ENCODE measurements at regions not wholly inside any gene's neighbourhood (a gene's known extent, or its start where the extent isn't known, plus 50 kb on each side); places are given as distances from the start of the nearest gene placed in this dataset.

DNA sequence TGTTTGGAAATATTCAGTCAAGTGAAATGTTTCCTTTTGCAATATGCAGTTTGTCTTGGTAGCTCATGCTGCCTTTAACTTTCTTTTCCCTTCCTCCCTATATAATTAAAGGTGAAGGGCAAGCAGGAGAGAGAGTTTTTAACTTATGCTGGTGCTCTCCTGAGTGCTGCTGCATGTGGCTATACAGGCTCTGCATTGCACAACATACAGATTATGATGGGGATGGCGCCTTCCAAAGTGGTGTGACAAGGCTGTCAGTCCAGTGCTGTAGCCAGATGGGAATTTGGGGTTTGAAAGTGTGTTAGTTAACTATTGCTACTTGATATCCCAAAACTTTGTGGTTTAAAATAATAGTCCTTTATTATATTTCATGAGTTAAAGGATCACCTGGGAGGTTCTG is 199.0 kb downstream of the ATP23 start:
- DNase-seq, result no peak

DNA sequence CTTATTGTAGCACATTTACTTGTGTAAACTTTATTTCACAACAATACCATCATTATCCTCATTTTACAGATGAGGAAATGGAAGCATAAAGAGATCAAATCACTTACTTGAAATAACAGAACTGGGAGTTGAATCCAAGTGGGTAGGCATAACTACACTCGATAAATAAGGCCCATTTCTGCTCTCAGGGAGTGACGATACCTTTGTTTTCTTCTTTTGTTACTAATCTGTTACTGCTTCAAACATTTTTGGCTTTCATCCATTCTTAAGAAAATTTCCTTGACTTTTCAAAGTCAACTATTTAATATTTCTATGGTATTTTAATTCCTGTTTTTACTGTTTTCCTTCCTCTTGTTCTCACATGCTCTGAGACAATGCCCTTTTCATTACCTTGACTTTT is 201.6 kb downstream of the ATP23 start:
- DNase-seq, result no peak

DNA sequence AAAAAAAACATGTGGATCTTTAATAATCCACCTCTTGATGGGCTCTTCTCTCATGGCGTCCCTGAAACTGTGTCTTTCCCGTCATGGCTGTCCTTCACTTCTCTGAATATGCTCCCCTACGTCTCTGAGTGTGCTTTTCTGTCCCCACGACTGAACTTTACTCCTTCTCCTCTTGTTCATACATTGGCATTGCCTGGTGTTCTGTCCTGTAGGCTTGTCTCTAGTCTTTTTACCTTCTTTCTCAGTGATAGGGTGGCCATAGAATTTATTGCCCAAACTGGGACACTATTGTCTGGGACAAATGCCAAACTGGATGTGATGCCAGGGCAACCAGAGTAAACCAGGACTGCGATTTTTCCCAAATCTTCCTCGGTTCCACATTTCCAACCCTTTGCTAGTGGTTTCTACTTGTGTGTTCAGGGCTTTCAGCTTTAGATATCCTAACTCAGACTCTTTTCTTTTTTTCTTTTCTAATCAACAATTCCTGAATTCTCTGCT is 202.2 kb downstream of the ATP23 start:
- no peak for DNase-seq

DNA sequence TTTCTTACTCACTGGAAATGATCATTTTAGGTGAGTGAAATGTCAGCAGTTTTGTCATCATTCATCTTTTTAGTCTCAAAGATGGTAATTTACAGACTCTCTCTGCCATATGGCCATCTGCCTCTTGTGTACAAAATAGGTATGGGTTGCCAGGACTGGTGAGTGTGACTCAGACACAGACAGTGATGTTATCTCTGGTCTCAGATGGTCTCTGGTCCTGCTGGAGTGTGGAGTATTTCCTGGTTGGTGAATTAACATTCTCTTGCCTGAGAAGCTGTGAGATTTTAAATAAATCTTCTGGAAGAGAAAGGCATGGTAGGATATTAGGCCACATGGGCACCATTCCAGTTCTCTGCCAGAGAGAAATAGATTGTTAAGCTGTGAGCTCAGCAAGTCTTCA is 207.0 kb downstream of the ATP23 start:
- peak; percentile 53 for DNase-seq

DNA sequence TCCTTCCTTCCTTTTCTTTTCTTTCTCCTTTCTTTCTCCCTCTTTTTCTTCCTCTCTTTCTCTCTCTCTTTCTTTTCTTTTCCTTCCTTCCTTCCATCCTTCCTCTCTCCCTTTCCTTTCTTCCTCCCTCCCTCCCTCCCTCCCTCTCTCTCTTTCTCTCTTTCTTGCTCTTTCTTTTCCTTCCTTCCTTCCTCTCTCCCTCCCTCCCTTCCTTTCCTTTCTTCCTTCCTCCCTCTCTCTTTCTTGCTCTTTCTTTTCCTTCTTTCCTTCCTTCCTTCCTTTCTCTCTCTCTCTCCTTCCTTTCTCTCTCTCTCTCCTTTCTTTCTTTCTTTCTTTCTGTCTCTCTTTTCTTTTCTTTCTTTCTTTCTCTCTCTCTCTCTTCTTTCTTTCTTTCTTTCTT is 207.6 kb downstream of the ATP23 start:
- DNase-seq, result no peak

DNA sequence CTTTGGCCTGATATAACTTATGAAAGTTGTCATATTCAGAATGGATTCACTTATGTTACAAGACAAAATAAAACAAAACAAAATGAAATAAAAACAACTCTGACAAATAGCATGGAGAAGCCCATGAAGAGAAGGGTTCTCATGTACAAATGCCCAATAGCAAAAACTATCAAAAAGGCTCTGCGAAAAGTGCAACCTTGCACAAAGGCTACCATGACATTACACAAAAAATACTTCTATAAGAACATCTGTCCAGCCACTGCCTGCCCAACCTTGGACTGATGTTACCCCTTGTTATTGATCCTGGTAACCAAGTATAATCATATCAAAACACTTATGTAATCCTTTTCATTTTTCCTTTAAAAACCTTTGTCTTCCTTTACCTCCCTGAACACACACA is 213.0 kb downstream of the ATP23 start:
- DNase-seq, result no peak

DNA sequence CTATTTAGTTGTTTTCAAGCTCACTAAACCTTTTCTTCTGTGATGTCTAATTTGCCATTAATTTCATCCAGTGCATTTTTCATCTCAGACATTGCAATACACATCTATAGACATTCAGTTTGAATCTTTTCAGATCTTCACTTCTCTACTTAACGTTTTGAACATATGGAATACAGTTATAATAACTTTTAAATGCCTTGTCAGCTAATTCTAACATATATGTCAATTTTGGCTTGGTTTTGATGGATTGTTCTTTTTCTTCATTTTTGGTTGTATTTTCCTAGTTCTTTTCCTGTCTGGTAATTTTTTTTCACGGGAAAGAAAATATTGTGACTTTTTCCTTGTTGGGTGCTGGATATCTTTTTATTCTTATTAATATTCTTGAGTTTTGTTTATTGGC is 215.3 kb downstream of the ATP23 start:
- no peak for DNase-seq

DNA sequence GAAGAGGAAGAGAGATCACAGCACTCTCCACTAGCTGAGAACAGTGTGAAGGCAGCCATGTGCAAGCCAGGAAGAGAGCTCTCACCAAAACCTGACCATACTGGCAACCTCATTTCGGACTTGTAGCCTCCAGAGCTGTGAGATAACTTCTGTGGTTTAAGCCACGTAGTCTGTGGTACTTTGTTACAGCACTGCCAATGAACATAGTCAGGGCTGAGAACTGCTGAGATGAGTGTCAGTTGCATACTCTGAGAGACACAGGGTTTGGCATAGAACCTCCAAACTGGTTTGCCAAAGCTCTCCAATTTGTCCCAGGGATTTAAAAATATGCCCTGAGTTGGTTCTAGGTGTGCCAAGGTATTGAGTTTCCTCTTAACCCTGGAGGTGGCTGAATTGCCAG is 218.6 kb downstream of the ATP23 start:
- no peak for DNase-seq

DNA sequence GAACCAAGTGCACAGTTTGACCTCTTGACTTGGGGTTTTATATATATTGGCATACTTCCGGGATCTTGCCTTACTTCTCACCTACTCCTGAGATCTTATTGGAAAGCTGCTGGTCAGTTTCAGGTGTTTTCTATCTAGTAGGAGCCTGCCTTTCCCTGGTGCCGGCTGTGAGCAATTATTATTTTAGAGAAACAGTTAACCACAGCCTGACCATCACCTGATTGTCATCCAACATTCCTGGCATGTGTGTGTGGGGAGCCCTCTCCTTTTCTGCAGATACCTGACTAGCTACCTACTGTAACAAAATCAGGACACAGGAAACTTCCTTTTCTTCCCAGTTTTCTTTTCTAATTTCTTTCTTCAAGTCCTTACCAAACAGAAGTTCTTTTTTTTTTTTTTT is 220.4 kb downstream of the ATP23 start:
- DNase-seq, result no peak

DNA sequence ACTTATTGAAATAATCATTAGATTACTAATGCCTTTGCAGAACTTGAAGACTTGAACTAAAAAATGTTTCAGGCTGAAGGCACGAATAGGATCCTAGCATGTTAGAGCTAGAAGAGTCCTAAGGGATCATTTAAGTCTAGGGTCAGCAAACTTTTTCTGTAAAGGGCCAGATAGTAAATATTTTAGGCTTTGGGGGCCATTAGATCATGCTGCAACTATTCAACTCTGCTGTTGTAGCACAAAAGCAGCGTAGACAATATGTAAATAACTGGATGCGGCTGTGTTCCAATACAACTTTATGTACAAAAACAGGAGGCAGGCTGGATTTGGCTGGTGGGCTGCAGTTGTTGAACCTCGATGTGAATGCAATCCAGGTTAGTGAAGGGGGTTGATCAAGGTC is 221.7 kb downstream of the ATP23 start:
- no peak for DNase-seq

DNA sequence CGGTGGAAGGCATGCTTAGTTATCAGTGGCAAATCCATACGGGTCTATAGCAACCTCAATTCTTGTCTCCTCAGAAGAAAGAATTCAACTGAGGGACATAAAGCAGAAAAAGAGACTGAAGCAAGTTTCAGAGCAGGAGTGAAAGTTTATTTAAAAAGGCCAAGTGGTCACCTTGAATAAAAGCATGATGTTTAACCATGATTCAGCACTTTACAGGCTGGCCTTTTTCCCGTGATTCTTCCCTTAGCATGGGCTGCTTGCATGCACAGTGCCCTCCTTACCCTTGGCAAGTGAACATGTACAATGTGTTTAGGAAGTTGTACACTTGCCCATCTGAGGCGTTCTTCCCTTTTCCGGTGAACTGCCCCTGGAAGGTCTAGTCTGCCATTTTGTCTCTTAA is 225.3 kb downstream of the ATP23 start:
- no peak for DNase-seq

DNA sequence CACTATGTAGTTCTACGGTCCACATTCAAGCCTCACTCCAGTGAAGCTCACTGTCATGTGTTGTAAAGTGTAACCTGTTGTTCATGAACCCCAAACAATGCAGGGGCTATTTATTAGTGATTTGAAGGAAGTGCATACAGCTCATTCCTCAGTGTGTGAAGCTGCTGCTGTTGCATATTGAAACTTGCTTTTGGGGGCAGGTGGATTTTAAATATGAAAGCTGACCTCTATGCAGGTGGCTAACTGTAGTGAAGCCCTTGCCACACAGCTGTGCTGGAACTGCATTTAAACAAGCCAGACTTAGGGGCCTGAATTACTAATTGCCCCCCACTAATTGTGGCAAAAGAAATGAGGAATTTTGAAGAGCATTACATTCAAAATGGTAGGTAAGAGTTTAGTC is 226.3 kb downstream of the ATP23 start:
- no peak for DNase-seq

DNA sequence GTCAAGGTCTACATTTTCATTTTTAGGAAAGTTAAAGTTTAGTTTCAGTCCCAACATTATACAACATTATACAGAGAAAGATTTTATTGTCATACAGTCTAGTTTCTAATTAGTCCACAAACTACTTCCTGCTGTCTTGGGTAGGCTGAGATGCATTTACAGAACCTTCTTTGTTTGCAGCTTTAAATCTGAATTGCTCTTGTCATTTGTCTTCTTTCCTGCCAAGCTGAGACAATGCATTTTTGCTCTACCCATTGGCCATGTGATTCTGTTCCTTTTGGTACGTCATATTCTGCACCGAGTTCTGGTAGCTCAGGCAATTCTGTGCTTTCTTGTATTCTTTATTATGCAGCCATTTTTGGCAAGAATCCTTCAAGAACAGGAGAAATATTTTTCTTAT is 228.5 kb downstream of the ATP23 start:
- DNase-seq, result no peak

DNA sequence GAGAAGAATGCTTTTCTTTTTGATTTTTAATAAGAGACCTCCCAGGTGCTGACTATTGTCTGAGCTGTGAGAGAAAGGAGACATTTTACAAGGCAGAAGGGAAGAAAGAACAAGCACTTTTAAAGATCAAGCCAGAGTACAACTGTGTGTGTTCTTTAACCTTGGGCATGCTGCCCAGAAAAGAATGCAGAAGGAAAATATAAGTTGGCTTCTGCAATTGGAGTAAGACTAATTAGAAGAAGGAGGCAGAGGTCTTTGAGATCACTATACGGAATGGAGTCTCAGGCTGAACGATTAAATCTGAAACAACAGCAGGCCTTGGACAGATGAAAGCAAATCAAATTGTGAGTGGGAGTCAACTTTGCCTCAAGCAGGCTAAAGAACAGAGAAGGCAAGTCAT is 230.5 kb downstream of the ATP23 start:
- no peak for DNase-seq

DNA sequence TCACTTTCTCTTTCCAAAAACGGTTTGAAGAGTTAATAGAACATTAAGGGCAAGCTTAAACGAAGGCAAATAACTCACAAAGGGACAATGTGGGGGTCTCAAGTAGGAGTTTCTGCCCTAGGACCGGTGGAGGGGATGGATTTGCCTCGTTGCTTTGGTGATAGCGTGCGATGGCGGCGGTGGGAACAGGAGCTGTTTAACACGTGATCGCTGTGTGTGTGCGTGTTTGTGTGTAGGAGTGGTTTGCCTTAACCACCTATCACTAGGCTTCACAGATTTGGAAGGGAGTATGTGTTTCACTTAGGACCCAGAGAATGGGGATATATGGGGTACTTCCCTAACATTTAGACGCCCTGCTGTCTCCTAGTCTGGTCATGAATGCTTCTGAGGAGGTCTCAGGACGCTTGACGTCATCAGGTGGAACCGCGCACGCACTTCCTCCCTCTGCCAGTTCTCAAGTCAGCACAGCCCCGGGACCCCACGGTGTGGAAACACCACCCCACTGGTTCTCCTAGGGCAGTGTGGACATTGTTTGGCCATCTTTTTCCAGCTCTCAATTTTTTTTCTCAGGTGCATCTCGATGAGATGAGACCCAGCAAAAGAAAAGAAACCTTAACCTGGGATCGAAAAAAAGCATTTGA is 231.2 kb downstream of the ATP23 start:
- no peak for DNase-seq

DNA sequence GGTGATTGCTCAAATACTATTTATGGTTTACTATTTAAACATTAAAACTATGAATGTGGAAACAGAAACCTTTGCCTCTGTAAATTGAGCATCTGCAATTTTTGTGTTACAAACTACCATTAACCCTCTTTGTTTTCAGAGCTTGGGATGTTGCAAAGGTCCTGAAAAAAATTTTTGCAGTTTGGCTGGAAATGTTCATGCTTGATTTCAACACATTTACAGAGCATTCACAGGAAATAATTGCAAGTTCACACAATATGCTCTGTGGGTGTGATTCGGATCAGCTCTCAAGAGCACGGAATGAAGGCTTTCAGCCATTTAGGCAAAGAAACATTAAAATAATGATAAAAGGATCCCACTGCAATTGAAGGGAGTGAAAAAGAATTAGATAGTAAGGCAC is 232.9 kb downstream of the ATP23 start:
- DNase-seq, result no peak

DNA sequence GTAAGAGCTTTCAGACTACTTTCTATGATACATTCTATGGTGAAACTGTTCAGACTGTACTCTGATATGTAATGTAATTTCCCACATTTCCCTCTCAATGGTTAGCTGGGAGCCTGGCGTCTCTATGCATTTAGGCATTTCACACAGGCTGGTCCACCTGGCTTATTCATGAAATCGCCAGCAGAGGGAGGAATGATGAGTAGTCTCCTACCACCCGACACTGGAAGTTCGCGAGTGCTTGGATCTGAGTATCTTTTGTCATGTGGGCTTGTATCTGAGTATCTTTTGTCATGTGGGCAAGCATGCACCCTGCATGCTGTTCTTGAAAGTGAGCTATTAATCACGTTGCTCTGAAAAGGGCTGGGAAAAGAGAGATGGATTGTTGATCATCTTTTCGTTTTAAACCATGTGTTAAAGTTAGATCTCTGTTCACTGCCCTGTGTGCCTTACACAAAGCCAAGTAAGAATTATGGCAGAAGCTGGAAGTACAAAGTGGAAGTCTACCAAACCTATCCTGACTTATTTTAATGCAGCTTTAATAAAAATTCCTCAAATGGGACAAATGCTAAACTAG is 235.0 kb downstream of the ATP23 start:
- DNase-seq, result no peak

DNA sequence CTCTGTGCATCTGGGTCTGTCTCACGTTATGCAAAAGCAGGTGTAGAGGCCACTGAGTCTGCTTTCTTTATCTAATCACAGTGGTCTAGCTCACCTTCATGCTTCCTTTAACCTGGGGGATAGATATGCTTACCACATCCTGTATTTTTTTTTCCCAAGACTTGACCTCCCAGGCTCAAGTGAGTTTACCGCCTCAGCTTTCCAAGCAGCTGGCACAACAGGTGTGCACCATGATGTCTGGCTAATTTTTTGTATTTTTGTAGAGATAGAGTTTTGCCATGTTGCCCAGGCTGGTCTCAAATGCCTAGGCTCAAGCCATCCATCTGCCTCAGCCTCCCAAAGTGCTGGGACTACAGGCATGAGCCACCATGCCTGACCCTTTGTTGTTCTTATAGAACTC is 236.0 kb downstream of the ATP23 start:
- no peak for DNase-seq

DNA sequence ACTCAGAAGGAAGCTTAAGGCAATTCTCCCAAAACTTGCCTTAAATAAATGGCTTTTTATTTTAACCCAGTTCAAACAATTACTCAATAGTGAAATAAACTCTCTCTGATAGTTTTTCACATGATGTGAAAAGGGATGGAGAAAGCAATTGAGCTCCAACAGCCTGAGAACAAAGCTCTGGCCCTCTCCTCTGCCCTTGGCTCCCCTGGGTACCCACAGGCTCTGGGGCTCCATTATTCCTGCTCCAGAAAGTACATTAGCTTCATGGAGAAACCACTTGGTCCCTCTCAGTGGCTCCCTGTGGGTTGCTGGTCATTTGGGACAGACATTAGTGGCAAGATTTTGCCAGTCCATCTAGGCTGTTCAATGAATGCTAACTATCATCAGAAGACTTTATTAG is 242.8 kb downstream of the ATP23 start:
- no peak for DNase-seq

DNA sequence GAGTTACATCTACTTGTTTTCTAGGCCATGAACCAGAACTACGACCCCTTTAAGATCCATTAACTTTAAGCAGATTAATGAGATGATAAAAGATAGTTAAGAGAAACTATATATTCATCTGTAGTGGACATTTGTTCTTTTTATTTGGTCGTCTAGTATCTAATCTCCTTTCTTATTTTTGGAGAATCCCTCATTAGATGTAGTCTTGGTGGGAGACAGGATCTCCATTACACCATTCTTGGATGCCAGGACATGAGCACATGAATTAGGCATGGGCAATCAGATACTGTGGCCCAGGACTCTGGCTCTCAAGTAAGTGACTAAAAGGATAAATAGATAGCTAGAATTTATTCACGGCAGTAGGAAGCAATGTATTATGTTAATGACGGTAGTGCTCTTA is 245.0 kb downstream of the ATP23 start:
- no peak for DNase-seq

DNA sequence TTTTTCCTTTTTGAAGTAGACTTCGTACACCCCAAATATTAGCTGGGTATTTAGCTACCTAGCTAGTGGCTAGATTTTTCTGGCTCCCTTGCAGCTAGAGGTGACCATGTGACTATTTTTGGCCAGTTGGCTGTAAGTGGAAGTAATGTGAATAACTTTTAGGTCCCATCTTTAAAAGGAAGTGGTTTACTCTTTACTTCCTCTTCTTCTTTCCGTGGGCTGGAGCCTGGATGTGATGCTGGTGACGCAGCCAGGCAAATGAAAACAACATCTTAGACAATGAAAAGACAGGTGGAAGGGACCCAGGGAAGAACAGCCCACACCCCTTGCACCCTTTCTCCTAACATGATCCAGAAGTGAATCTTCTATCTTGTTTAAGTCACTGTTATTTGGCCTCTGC is 245.5 kb downstream of the ATP23 start:
- DNase-seq, result no peak

DNA sequence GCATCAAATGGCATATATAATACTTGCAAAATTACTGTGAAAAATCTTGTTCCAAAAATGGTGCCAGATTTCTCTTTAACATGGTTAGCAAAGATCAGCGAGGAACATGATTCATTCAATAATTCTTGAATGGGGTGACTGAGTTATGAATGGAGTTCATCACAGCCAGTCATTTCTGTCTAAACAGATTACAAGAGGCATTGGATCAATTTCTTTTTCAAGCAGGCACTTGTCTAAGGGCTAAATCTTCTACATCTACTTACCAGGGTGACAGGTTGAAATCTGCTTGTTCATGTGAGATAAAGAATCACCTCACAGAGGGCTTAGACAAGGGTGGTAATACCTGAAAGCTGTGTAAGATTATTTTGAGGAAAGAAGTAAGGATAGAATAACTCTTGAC is 247.7 kb downstream of the ATP23 start:
- no peak for DNase-seq

DNA sequence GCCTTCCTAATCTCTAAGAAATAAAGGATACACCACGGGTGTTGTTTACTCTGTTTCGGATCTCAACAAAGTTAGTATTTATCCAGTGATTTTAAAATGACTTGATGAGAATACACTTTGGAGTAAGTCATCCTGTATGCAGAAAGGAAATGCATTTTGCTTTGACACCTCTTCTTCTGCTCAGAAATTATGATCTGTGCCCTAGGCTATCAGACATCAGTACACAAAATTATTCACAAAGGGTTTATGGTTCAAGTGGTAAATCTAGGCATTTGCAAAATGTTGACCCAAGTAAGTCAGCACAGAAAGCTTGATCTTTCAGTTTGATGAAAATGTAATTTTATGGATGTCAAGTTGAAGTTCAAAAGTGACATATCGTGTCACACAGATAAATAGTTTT is 248.5 kb downstream of the ATP23 start:
- DNase-seq, result no peak

DNA sequence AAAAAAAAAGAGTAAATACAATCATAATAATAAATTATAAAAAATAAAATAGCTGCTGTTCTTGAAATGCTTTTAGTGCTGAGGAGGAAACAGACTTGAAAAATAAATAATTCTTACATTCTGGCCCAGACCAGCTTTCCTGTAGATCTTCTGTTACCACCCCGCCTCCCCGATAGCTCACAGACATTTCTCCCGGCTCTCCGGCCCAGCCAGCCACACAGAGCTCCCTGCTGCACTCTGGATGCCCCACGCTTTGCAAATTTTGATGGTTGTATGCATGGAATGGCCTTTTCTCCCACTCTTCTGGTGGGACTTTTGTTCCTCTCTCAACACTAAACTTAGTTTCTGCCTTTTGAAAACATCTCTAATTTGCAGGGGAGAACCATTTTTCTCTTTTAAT is 249.3 kb downstream of the ATP23 start:
- DNase-seq, result no peak

DNA sequence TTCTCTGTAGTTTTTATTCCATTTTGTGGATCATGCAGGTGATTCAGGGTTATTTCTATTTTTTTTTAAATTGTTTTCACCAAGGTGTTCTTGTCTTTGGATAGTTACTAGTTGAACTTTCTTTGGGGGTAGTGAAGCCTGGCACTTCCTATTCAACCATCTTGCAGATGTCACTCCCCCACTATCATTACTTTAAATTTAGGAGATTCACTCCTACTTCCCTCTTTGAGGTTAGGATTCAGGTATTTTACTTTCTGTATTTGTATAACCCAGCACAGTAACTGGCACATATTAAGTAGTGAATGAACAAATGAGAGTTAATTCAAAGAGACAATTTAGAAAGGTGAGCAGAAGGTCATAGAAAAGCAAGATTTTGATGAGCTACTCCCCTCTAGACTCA is 255.6 kb downstream of the ATP23 start:
- DNase-seq, result no peak

All from amniotic stem cell (primary cell).